Lower lobe of right lung (tissue), 2 donors: ENCODE measurements at regions not wholly inside any gene's neighbourhood (a gene's known extent, or its start where the extent isn't known, plus 50 kb on each side); places are given as distances from the start of the nearest gene placed in this dataset.
A peak's percentile ranks its signal among the peaks of the same experiment; 100 is the strongest.

Experiments used
- ATAC-seq, 2 donors: fragments of 200-7000 bp; cut with Tn5 transposase; one replicate each; pipeline ENCODE4 v1.9.1; 2020 to 2022; ENCODE audit warnings: mild to moderate bottlenecking in 2 of 2, moderate library complexity in 2 of 2
- DNase-seq: peaks from one replicate; pipeline ENCODE4 v3.0.0-alpha.2; 2020
- H3K27ac ChIP-seq: fragments of 200-600 bp; one replicate; pipeline ENCODE4 v1.8.0; 2022
- H3K27me3 ChIP-seq: fragments of 200-600 bp; one replicate; pipeline ENCODE4 v1.8.0; 2022; ENCODE audit warnings: low read depth
- H3K36me3 ChIP-seq: fragments of 200-600 bp; one replicate; pipeline ENCODE4 v1.8.0; 2022; ENCODE audit warnings: mild to moderate bottlenecking
- H3K4me1 ChIP-seq: fragments of 200-600 bp; one replicate; pipeline ENCODE4 v1.8.0; 2022
- H3K4me3 ChIP-seq: fragments of 200-600 bp; one replicate; pipeline ENCODE4 v1.8.0; 2022; ENCODE audit warnings: mild to moderate bottlenecking
- H3K9me3 ChIP-seq: fragments of 200-600 bp; one replicate; pipeline ENCODE4 v1.8.0; 2022
- CTCF ChIP-seq: fragments of 200-600 bp; IDR thresholded peaks from one replicate; pipeline ENCODE4 v1.8.0; 2022; ENCODE audit warnings: antibody characterized with exemption, mild to moderate bottlenecking
- intact Hi-C: fragments of 100-400 bp; cut with DNase I; formaldehyde crosslinking; loops from one replicate; pipeline ENCODE4 v1.11.0; 2022
- donor health status: DM: no; HTN: yes; CAD: no; lungs with severe emphysema.

GRCh38 chr13:34721631-34722595 lies 220.2 kb upstream of the NBEA start:
- intact Hi-C loops, result no loop called here
- Histone ChIP-seq H3K4me1 (no peaks in the 10 kb centered on the region), H3K27me3 (no peaks in the 10 kb centered on the region), H3K27ac (no peak overlapping the region), H3K36me3 (no peaks in the 10 kb centered on the region), H3K4me3 (no peak overlapping the region), H3K9me3 (no peaks in the 10 kb centered on the region)
- no peak for TF ChIP-seq CTCF
- DNase-seq, result no peak
- no peak for ATAC-seq

DNA sequence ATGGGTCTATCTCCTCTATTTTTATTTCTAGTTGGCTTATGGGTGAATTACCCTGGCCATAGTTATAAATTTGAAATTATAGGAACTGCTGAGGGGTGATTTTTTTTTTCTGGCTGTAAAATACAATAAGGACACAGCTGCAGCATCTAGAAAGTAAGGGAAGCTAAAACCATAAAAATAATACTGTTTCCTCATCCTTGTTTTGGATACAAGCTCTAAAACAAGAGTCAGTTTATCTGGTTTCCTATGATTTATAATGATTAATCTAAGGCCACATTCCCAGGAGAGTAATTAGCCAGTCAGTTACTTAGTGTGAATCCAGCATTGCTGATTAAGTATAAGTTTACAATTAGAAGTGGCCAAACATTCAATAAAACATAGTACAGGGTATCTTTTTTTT lies 219.1 kb upstream of the NBEA start:
- TF ChIP-seq CTCF, result no peak
- Histone ChIP-seq H3K4me3 (no peak overlapping the region), H3K9me3 (no peaks in the 10 kb centered on the region), H3K36me3 (no peaks in the 10 kb centered on the region), H3K4me1 (no peaks in the 10 kb centered on the region), H3K27me3 (no peaks in the 10 kb centered on the region), H3K27ac (no peak overlapping the region)
- ATAC-seq (no peak), DNase-seq (no peak)
- intact Hi-C loops, result no loop called here

DNA sequence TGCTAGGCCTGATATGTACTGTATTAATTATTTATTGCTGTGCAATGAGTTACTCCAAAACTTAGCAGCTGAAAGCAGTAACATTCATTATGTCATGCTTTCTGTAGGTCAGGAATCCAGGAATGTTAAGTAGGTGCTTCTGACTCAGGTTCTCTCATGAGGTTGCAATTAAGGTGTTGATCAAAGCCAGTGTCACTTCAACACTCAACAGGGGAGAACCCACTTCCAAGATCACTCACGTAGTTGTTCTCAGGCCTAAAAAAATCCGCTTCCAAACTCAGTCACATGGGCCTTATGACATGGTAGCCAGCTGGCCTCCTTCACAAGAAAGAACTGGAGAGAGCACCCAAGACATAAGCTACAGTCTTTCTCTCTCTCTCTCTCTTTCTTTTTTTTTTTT lies 211.1 kb upstream of the NBEA start:
- Histone ChIP-seq H3K4me3 (no peak overlapping the region), H3K36me3 (no peaks in the 10 kb centered on the region), H3K9me3 (no peaks in the 10 kb centered on the region), H3K4me1 (peaks cover 2% of the 10 kb centered on the region), H3K27me3 (no peaks in the 10 kb centered on the region), H3K27ac (no peak overlapping the region)
- no peak for TF ChIP-seq CTCF
- no peak for DNase-seq
- ATAC-seq, result peak; percentile 48 to 76
- intact Hi-C loops, result no loop called here

GRCh38 chr13:34731486-34731885 lies 210.6 kb upstream of the NBEA start:
- ATAC-seq (no peak), DNase-seq (no peak)
- Histone ChIP-seq H3K4me1 (peaks cover 2% of the 10 kb centered on the region), H3K27me3 (no peaks in the 10 kb centered on the region), H3K9me3 (no peaks in the 10 kb centered on the region), H3K27ac (no peak overlapping the region), H3K36me3 (no peaks in the 10 kb centered on the region), H3K4me3 (no peak overlapping the region)
- TF ChIP-seq CTCF, result no peak
- intact Hi-C loops, result no loop called here

GRCh38 chr13:34733721-34734120 lies 208.3 kb upstream of the NBEA start:
- Histone ChIP-seq H3K27me3 (no peaks in the 10 kb centered on the region), H3K4me3 (no peak overlapping the region), H3K27ac (no peak overlapping the region), H3K36me3 (no peaks in the 10 kb centered on the region), H3K9me3 (no peaks in the 10 kb centered on the region), H3K4me1 (peaks cover 2% of the 10 kb centered on the region)
- TF ChIP-seq CTCF, result no peak
- intact Hi-C loops, result no loop called here
- ATAC-seq (no peak), DNase-seq (no peak)
